ENCODE measurements at regions not wholly inside any gene's neighbourhood (a gene's known extent, or its start where the extent isn't known, plus 50 kb on each side); places are given as distances from the start of the nearest gene placed in this dataset.

DNA sequence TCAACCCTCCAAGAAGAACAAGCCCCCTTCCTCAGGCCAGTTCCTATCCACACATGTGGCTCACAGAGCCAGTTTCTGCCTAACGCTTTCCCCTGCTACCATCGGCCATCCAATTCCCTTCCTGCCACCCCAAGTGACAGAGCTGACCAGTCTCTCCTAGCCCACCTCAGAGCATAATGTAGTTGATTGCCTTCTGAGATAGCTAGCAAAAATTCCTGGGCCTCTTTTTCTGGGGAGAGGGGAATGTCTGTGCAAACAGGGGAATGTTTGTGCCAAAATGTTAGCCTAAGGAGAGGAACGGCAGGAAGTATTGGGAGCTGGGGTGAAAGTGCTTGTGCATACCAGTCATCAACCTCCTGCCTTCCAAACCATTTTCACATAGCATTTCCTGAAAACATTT is 157.0 kb downstream of the PJA2 start:
- Histone ChIP-seq H3K4me2 (no peak overlapping the region), H3K9ac (no peak overlapping the region), H2AFZ (replicated peaks) (no peak overlapping the region), H3K79me2 (ENCODE audit: low read depth) (no peaks in the 10 kb centered on the region), H4K20me1 (ENCODE audit: low read depth) (no peaks in the 10 kb centered on the region), H3K27ac (no peak overlapping the region), H3K9me3 (ENCODE audit: low read depth) (no peaks in the 10 kb centered on the region), H3K27me3 (no peaks in the 10 kb centered on the region), H3K4me1 (no peaks in the 10 kb centered on the region), H3K36me3 (no peaks in the 10 kb centered on the region), H3K4me3 (no peak overlapping the region), H3F3A (ENCODE audit: low read depth) (no peaks in the 10 kb centered on the region)
- no peak overlapping the region for H3K4me3 Mint-ChIP-seq
- H3K27me3 Mint-ChIP-seq (ENCODE audit: insufficient read depth, low read depth): peaks cover 8% of the 10 kb centered on the region
- H3K27ac Mint-ChIP-seq: peak overlapping the region; percentile 16
- no peaks in the 10 kb centered on the region for H3K36me3 Mint-ChIP-seq
- no peak for DNase-seq (ENCODE audit: low spot score)
- no peaks in the 10 kb centered on the region for H3K4me1 Mint-ChIP-seq
- H3K9me3 Mint-ChIP-seq: no peaks in the 10 kb centered on the region
- TF ChIP-seq EZH2 (IDR thresholded peaks at IDR 0.05): no peak
- no peak for TF ChIP-seq EZH2phosphoT487 (IDR thresholded peaks at IDR 0.05)
- TF ChIP-seq, protein P1, sequence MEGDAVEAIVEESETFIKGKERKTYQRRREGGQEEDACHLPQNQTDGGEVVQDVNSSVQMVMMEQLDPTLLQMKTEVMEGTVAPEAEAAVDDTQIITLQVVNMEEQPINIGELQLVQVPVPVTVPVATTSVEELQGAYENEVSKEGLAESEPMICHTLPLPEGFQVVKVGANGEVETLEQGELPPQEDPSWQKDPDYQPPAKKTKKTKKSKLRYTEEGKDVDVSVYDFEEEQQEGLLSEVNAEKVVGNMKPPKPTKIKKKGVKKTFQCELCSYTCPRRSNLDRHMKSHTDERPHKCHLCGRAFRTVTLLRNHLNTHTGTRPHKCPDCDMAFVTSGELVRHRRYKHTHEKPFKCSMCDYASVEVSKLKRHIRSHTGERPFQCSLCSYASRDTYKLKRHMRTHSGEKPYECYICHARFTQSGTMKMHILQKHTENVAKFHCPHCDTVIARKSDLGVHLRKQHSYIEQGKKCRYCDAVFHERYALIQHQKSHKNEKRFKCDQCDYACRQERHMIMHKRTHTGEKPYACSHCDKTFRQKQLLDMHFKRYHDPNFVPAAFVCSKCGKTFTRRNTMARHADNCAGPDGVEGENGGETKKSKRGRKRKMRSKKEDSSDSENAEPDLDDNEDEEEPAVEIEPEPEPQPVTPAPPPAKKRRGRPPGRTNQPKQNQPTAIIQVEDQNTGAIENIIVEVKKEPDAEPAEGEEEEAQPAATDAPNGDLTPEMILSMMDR (IDR thresholded peaks at IDR 0.05): no peak

GRCh38 chr5:109250533-109251329 is 159.0 kb downstream of the PJA2 start:
- no peaks in the 10 kb centered on the region for H3K9me3 ChIP-seq (ENCODE audit: low read depth)
- Mint-ChIP-seq H3K27me3 (ENCODE audit: insufficient read depth, low read depth) (peaks cover 8% of the 10 kb centered on the region), H3K4me1 (no peaks in the 10 kb centered on the region), H3K27ac (no peak overlapping the region), H3K9me3 (peaks cover 2% of the 10 kb centered on the region), H3K4me3 (no peak overlapping the region), H3K36me3 (no peaks in the 10 kb centered on the region)
- DNase-seq (ENCODE audit: low spot score): no peak
- H3K36me3 ChIP-seq: no peaks in the 10 kb centered on the region
- no peak overlapping the region for H2AFZ ChIP-seq (replicated peaks)
- no peaks in the 10 kb centered on the region for H3K4me1 ChIP-seq
- H3K27ac ChIP-seq: no peak overlapping the region
- H3K79me2 ChIP-seq (ENCODE audit: low read depth): no peaks in the 10 kb centered on the region
- no peak overlapping the region for H3K4me2 ChIP-seq
- TF ChIP-seq EZH2phosphoT487 (IDR thresholded peaks at IDR 0.05) (no peak), EZH2 (IDR thresholded peaks at IDR 0.05) (no peak)
- TF ChIP-seq, protein P1 (IDR thresholded peaks at IDR 0.05): no peak
- no peaks in the 10 kb centered on the region for H3F3A ChIP-seq (ENCODE audit: low read depth)
- no peaks in the 10 kb centered on the region for H4K20me1 ChIP-seq (ENCODE audit: low read depth)
- H3K27me3 ChIP-seq: no peaks in the 10 kb centered on the region
- no peak overlapping the region for H3K4me3 ChIP-seq
- H3K9ac ChIP-seq: no peak overlapping the region

DNA sequence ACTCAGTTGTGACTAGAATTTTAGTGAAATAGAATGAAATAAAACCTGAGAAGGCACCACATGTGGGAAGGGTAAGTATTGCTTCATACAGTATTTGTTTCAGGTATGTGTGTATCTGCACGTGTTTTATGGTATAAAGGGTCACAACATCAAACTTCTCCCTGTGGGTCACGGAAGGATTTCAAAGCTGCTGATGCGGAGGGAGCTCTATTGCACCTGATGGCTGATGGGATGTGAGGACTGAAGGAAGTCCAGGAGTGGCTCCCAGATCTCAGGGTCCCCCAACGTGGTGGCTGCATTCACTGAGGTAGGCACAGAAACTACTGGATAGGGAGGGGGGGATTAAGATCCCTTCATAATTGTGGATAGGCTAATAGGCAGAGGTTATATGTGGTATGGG is 159.7 kb downstream of the PJA2 start:
- Mint-ChIP-seq H3K27ac (no peak overlapping the region), H3K4me3 (no peak overlapping the region), H3K27me3 (ENCODE audit: insufficient read depth, low read depth) (peaks cover 8% of the 10 kb centered on the region), H3K36me3 (no peaks in the 10 kb centered on the region), H3K4me1 (no peaks in the 10 kb centered on the region), H3K9me3 (peaks cover 5% of the 10 kb centered on the region)
- Histone ChIP-seq H3F3A (ENCODE audit: low read depth) (no peaks in the 10 kb centered on the region), H3K4me1 (no peaks in the 10 kb centered on the region), H4K20me1 (ENCODE audit: low read depth) (no peaks in the 10 kb centered on the region), H3K36me3 (no peaks in the 10 kb centered on the region), H3K79me2 (ENCODE audit: low read depth) (no peaks in the 10 kb centered on the region), H2AFZ (replicated peaks) (no peak overlapping the region), H3K4me3 (no peak overlapping the region), H3K9ac (no peak overlapping the region), H3K27me3 (no peaks in the 10 kb centered on the region), H3K27ac (no peak overlapping the region), H3K4me2 (no peak overlapping the region), H3K9me3 (ENCODE audit: low read depth) (no peaks in the 10 kb centered on the region)
- DNase-seq (ENCODE audit: low spot score): no peak
- TF ChIP-seq EZH2 (IDR thresholded peaks at IDR 0.05): no peak
- TF ChIP-seq, protein P1 (IDR thresholded peaks at IDR 0.05): no peak
- TF ChIP-seq EZH2phosphoT487 (IDR thresholded peaks at IDR 0.05): no peak

Data from neural progenitor cell (in vitro differentiated cells).